GM12878 (cell line): ENCODE measurements at regions not wholly inside any gene's neighbourhood (a gene's known extent, or its start where the extent isn't known, plus 50 kb on each side); places are given as distances from the start of the nearest gene placed in this dataset.

ENCODE experiments used
- ATAC-seq: fragments of 200-7000 bp; cut with Tn5 transposase; 3 replicates; pipeline ENCODE4 v1.9.1; 2020; ENCODE audit warnings: mild to moderate bottlenecking, moderate library complexity
- BruUV-seq: library from RNA; stranded (reverse); fragments of 400-500 nt; replicated peaks from 2 replicates; lab custom pipeline; 2021; lab: Mats Ljungman, UMichigan
- CTCF ChIA-PET: fragments of 300-600 bp; sonication (Branson Sonifier 250); formaldehyde crosslinking; extraction: SDS; loops from one replicate; lab custom pipeline; 2021; ENCODE audit warnings: inconsistent platforms; lab: Yijun Ruan, JAX
- POLR2A ChIA-PET: fragments of 350-600 bp; formaldehyde crosslinking; extraction: SDS; loops from one replicate; lab custom pipeline; 2021; ENCODE audit warnings: inconsistent platforms; lab: Charles Lee
- RAD21 ChIA-PET: fragments of 300-600 bp; sonication (Branson Sonifier 250); formaldehyde crosslinking; loops from one replicate; lab custom pipeline; 2023; ENCODE audit warnings: antibody characterized with exemption; ENCODE audit not compliant: unreplicated experiment; lab: Charles Lee
- SMC1A ChIA-PET: fragments of 300-600 bp; sonication (Branson Sonifier 250); formaldehyde crosslinking; loops from one replicate; lab custom pipeline; 2023; ENCODE audit not compliant: unreplicated experiment, uncharacterized antibody; lab: Charles Lee
- DNase-seq: peaks from one replicate; pipeline ENCODE4 v3.0.0-alpha.2; 2011; ENCODE audit warnings: low read depth, low spot score
- FAIRE-seq: peaks from 3 replicates; lab custom pipeline; 2011; peaks lifted over from hg19 to GRCh38; lab: Jason Lieb, UNC
- H2AFZ ChIP-seq: 2 replicates; pipeline ENCODE4 v1.6.0; 2011; ENCODE audit warnings: low read depth, low read length, control low read depth; ENCODE audit not compliant: control insufficient read depth
- H3K27ac ChIP-seq: 2 replicates; pipeline ENCODE4 v1.5.1; 2011; ENCODE audit warnings: control low read depth; ENCODE audit not compliant: control insufficient read depth, insufficient read depth
- H3K27me3 ChIP-seq, 2 experiments: replicated peaks in 1 of 2; 2 replicates each; pipeline versions ENCODE4 v1.6.0 to v1.6.1; 2011; ENCODE audit warnings: low read length in 1 of 2; ENCODE audit not compliant: control insufficient read depth in 2 of 2, insufficient read depth in 2 of 2
- H3K36me3 ChIP-seq, 2 experiments: 2 replicates each; pipeline ENCODE4 v1.5.1; 2011; ENCODE audit warnings: low read length in 1 of 2; ENCODE audit not compliant: control insufficient read depth in 2 of 2, insufficient read depth in 2 of 2
- H3K4me1 ChIP-seq: 2 replicates; pipeline ENCODE4 v1.6.1; 2011; ENCODE audit warnings: mild to moderate bottlenecking, low read length, moderate library complexity, mixed read lengths; ENCODE audit not compliant: control insufficient read depth, insufficient read depth
- H3K4me2 ChIP-seq: 2 replicates; pipeline ENCODE4 v1.6.0; 2011; ENCODE audit warnings: control low read depth; ENCODE audit not compliant: control insufficient read depth, insufficient read depth
- H3K4me3 ChIP-seq: fragments of 200-600 bp; sonication (generic); 2 replicates; pipeline ENCODE4 v1.5.1; 2016
- H3K79me2 ChIP-seq: 2 replicates; pipeline ENCODE4 v1.6.0; 2011; ENCODE audit warnings: low read length; ENCODE audit not compliant: control insufficient read depth, insufficient read depth
- H3K9ac ChIP-seq: 2 replicates; pipeline ENCODE4 v1.8.0; 2011; ENCODE audit warnings: low read length, control low read depth, mixed read lengths; ENCODE audit not compliant: control insufficient read depth, insufficient read depth
- H3K9me3 ChIP-seq: replicated peaks from 3 replicates; pipeline ENCODE4 v1.5.1; 2011; ENCODE audit warnings: mild to moderate bottlenecking, low read length; ENCODE audit not compliant: control insufficient read depth, insufficient read depth
- H4K20me1 ChIP-seq: 2 replicates; pipeline ENCODE4 v1.6.0; 2011; ENCODE audit not compliant: control insufficient read depth, insufficient read depth
- BACH1 ChIP-seq: fragments of 450-650 bp; IDR thresholded peaks from 2 replicates; pipeline ENCODE4 v1.6.1; 2017; ENCODE audit warnings: mild to moderate bottlenecking, borderline replicate concordance
- BCLAF1 ChIP-seq: fragments of 450-650 bp; IDR thresholded peaks from 2 replicates; pipeline ENCODE4 v1.6.1; 2017; ENCODE audit warnings: antibody characterized with exemption, mild to moderate bottlenecking, moderate library complexity
- CREM ChIP-seq: IDR thresholded peaks from 2 replicates; pipeline ENCODE4 v1.6.1; 2014; ENCODE audit warnings: antibody characterized with exemption, low read depth
- FOXK2 ChIP-seq: fragments of 450-650 bp; IDR thresholded peaks from 2 replicates; pipeline ENCODE4 v1.6.1; 2017; ENCODE audit warnings: mild to moderate bottlenecking, moderate library complexity
- FOXM1 ChIP-seq: IDR thresholded peaks from 2 replicates; pipeline ENCODE4 v1.6.1; 2012; ENCODE audit warnings: low read depth, mild to moderate bottlenecking, inconsistent platforms, low read length, moderate library complexity
- GABPA ChIP-seq: IDR thresholded peaks from 2 replicates; pipeline ENCODE4 v1.6.1; 2014; ENCODE audit warnings: antibody characterized with exemption, low read depth, mild to moderate bottlenecking, inconsistent platforms
- HDAC6 ChIP-seq: fragments of 200-600 bp; sonication (generic); IDR thresholded peaks from one replicate; pipeline ENCODE4 v1.8.0; 2017; ENCODE audit warnings: antibody characterized with exemption; ENCODE audit not compliant: unreplicated experiment
- HDGF ChIP-seq: fragments of 450-650 bp; IDR thresholded peaks from 2 replicates; pipeline ENCODE4 v1.6.1; 2016; ENCODE audit warnings: antibody characterized with exemption
- KLF5 ChIP-seq: fragments of 450-650 bp; IDR thresholded peaks from 2 replicates; pipeline ENCODE4 v1.6.1; 2014; ENCODE audit warnings: mild to moderate bottlenecking; ENCODE audit not compliant: partially characterized antibody
- MYB ChIP-seq: fragments of 150-350 bp; IDR thresholded peaks from 2 replicates; pipeline ENCODE4 v1.6.1; 2014; ENCODE audit warnings: mild to moderate bottlenecking, low read depth, low read length, borderline replicate concordance
- NFYB ChIP-seq: IDR thresholded peaks from 2 replicates; pipeline ENCODE4 v1.6.1; 2011; ENCODE audit warnings: low read depth, mild to moderate bottlenecking, low read length, improper control_type of control experiment, moderate library complexity; ENCODE audit not compliant: insufficient read depth
- RCOR1 ChIP-seq: conservative IDR thresholded peaks from 2 replicates; pipeline ENCODE4 v1.6.1; 2012; ENCODE audit warnings: low read depth, low read length, improper control_type of control experiment
- SIX5 ChIP-seq: IDR thresholded peaks from 2 replicates; pipeline ENCODE4 v1.6.1; 2011; ENCODE audit warnings: mild to moderate bottlenecking, low read depth, low read length, moderate library complexity; ENCODE audit not compliant: severe bottlenecking
- SREBF1 ChIP-seq: IDR thresholded peaks from 2 replicates; pipeline ENCODE4 v1.6.1; 2012; ENCODE audit warnings: mild to moderate bottlenecking, low read length
- STAT3 ChIP-seq: IDR thresholded peaks from 2 replicates; pipeline ENCODE4 v1.6.1; 2011; ENCODE audit warnings: low read depth, low read length, improper control_type of control experiment
- ZBED1 ChIP-seq: IDR thresholded peaks from 2 replicates; pipeline ENCODE4 v1.6.1; 2016; ENCODE audit warnings: borderline replicate concordance
- WGBS: methylation state at CpG from one replicate; pipeline ENCODE4 v1.1.6; 2016; ENCODE audit warnings: low lambda C conversion rate; ENCODE audit not compliant: insufficient replicate concordance, insufficient coverage; ENCODE audit errors: missing lambda C conversion rate; 5-methylcytosine and 5-hydroxymethylcytosine counted together
- in situ Hi-C: fragments of 300-500 bp; cut with MboI; formaldehyde crosslinking; loops from 9 replicates; pipeline ENCODE4 v1.14.3; 2018; ENCODE audit warnings: mixed read lengths
- intact Hi-C: fragments of 100-400 bp; cut with micrococcal nuclease; formaldehyde crosslinking; loops from one replicate; pipeline ENCODE4 v1.14.2; 2022; ENCODE audit not compliant: unreplicated experiment
- TF ChIP-seq, protein P1 (sequence below): IDR thresholded peaks from 2 replicates; pipeline ENCODE4 v1.6.1; 2011; ENCODE audit warnings: mild to moderate bottlenecking, low read depth, low read length, moderate library complexity; ENCODE audit not compliant: insufficient replicate concordance

DNA sequence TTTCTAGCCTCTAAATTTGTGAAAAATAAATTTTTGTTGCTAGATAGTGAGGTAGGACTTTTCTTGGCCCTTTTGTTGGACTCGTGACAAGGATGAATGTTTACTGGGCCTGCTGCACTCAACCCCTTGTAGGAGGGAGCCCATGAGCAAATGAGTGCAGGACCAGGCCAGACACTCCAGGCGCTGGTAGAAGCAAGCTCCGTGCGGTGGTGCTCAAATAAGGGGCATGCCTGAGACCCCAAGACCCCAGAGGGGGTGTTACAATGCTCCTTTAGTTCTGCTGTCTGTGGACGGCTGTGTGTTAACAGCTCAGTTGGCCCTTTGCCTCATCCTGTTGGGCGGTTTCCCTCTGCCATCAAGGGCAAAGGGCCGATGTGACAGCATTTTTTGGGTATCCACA lies 1195.3 kb upstream of the PHF14 start:
- H3K79me2 ChIP-seq: no peaks in the 10 kb centered on the region
- BruUV-seq: no TSS peak
- ChIA-PET SMC1A (no interaction called here), RAD21 (no interaction called here), CTCF (no interaction called here), POLR2A (no interaction called here)
- no peak overlapping the region for H2AFZ ChIP-seq
- FAIRE-seq (no peak), ATAC-seq (no peak), DNase-seq (no peak)
- no peak for TF ChIP-seq MYB
- TF ChIP-seq HDGF: no peak
- TF ChIP-seq BACH1: no peak
- no peak for TF ChIP-seq RCOR1
- no peak for TF ChIP-seq SREBF1
- TF ChIP-seq SIX5: no peak
- no peak for TF ChIP-seq BCLAF1
- TF ChIP-seq, protein P1, sequence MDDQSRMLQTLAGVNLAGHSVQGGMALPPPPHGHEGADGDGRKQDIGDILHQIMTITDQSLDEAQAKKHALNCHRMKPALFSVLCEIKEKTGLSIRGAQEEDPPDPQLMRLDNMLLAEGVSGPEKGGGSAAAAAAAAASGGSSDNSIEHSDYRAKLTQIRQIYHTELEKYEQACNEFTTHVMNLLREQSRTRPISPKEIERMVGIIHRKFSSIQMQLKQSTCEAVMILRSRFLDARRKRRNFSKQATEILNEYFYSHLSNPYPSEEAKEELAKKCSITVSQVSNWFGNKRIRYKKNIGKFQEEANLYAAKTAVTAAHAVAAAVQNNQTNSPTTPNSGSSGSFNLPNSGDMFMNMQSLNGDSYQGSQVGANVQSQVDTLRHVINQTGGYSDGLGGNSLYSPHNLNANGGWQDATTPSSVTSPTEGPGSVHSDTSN: no peak
- no peak for TF ChIP-seq HDAC6
- no peak for TF ChIP-seq NFYB
- no peak for TF ChIP-seq KLF5
- no peak for TF ChIP-seq ZBED1
- TF ChIP-seq FOXM1: no peak
- TF ChIP-seq GABPA: no peak
- no peak for TF ChIP-seq FOXK2
- no peak for TF ChIP-seq STAT3
- TF ChIP-seq CREM: no peak
- H3K9ac ChIP-seq: no peak overlapping the region
- H3K4me2 ChIP-seq: no peak overlapping the region
- in situ Hi-C loops (no loop called here), intact Hi-C loops (no loop called here)
- no peak overlapping the region for H3K4me3 ChIP-seq
- no peaks in the 10 kb centered on the region for H3K27me3 ChIP-seq
- no peaks in the 10 kb centered on the region for H4K20me1 ChIP-seq
- H3K27ac ChIP-seq: no peak overlapping the region
- H3K36me3 ChIP-seq: no peaks in the 10 kb centered on the region
- WGBS: 27% methylated on average over 7 of the region's 7 CpGs
- H3K4me1 ChIP-seq: no peaks in the 10 kb centered on the region
- H3K9me3 ChIP-seq: no peaks in the 10 kb centered on the region
